ENCODE measurements at regions not wholly inside any gene's neighbourhood (a gene's known extent, or its start where the extent isn't known, plus 50 kb on each side); places are given as distances from the start of the nearest gene placed in this dataset.

DNA sequence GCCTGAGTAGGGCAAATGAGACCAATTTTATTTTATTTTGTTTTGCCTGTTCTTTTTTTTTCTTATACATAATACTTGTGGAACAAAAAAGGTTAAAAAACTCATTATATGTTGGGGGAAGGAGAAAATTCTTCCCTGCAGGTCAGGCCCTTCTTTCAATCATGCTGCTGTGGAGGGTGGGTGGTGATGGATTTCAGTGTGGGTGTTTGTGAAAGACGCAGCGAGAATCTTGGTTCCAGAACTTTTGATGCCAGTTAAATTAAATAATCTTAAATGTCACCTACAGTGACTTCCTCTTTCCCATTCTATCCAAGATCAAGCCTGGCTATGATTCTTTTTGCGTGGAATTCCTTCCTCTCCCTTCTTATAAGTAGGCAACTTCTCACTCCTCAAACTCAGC lies 595.8 kb upstream of the EEF2KMT start:
- no peak for DNase-seq

- no peak for DNase-seq
Measured at GRCh38 chr16:5681966-5682365, 584.4 kb upstream of the EEF2KMT start.

- DNase-seq: no peak
Measured at GRCh38 chr16:5678371-5678770, 580.8 kb upstream of the EEF2KMT start.

GRCh38 chr16:5671421-5671820 lies 573.8 kb upstream of the EEF2KMT start:
- DNase-seq: no peak

DNA sequence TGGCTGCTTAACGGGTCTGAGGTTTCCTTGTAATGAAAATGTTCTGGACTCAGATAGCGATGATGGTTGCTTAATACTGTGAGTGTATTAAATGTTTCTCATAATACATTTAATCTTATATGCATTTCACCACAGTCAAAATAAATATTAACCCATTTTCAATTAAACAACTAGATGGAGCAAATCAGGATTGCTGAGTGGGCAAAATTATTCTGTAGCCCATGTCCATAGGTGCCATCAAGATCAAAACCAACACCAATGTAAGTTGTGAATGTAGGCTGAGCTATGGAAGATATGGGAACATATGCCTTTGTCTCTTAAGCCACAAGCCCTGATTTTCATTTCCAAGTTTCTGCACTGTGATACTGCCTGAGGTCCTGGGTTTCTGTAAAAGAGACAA lies 572.6 kb upstream of the EEF2KMT start:
- DNase-seq: no peak

DNA sequence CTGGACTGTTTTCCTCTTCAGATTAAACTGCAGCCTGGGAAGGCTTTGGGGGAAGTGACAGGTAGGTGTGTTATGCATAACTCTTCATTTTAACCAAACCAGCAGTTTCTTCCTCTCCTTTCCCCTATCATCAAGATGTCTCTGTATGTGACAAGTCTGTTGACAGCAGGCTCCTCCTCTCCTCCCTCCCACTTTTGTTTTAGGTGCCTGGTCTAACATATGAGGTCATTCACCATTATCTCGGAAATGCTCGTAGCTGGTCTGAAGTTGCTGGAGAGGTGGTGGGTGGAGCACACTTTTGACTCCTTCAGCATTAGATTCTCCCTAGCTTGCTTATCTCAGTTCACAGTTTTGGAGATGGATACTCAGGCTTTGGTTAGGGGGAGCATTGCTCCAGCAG lies 571.0 kb upstream of the EEF2KMT start:
- DNase-seq: no peak

DNA sequence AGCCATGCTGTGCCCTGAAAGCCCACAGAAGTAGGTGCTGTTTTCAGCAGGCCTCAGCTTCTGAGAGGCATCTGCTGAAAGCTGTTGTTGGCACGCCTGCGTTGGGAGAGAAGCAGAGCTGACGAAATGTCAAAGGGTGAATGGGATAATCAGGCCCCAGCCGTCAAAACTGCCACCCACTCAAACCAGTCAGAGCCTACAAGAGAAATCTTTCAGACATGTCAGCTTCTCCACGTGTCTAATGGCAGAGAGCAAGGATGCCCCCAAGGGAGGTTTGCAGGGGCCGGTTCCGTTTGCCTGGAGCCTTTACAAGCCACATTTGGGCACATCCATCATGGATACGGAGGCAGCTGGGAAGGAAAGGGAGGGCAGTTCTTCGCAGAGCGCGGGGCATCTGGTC lies 568.2 kb upstream of the EEF2KMT start:
- no peak for DNase-seq

- no peak for DNase-seq
Measured at GRCh38 chr16:5653789-5654188, 556.2 kb upstream of the EEF2KMT start.

DNA sequence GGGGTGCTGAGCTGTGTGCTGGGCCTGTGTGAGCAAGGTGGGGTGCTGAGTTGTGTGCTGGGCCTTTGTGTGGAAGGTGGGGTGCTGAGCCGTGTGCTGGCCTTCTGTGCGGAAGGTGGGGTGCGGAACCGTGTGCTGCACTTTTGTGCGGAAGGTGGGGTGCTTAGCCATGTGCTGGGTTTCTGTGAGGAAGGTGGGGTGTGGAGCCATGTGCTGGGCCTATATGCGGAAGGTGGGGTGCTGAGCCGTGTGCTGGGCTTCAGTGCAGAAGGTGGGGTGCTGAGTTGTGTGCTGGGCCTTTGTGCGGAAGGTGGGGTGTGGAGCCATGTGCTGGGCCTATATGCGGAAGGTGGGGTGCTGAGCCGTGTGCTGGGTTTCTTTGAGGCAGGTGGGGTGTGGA lies 555.4 kb upstream of the EEF2KMT start:
- DNase-seq: no peak

GRCh38 chr16:5649762-5650743 lies 552.5 kb upstream of the EEF2KMT start:
- no peak for DNase-seq

- DNase-seq: no peak
Measured at GRCh38 chr16:5647051-5647450, 549.5 kb upstream of the EEF2KMT start.

GRCh38 chr16:5643855-5644531 lies 546.4 kb upstream of the EEF2KMT start:
- no peak for DNase-seq

- DNase-seq: no peak
Measured at GRCh38 chr16:5642436-5642835, 544.8 kb upstream of the EEF2KMT start.

DNA sequence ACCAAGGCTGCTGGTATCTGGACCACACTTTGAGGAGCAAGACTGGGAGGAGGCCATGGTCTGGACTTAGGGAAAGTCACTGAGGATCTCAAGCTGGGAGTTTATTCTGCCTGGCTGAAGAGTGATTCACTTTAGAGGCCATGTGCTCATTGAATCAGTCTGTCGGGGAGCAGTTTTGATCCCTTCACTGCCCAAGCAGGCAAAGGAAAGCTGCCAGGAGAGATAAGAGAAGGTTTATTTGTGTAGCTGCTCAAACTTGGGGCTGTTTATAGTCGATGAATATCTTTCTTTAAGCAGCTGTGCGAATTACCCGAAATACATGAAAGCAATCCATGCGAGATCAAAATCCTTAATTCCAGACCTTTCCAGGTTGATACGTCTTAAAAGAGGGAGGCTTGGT lies 544.4 kb upstream of the EEF2KMT start:
- DNase-seq: no peak

GRCh38 chr16:5640883-5641282 lies 543.3 kb upstream of the EEF2KMT start:
- DNase-seq: no peak

- no peak for DNase-seq
Measured at GRCh38 chr16:5639531-5639930, 541.9 kb upstream of the EEF2KMT start.

DNA sequence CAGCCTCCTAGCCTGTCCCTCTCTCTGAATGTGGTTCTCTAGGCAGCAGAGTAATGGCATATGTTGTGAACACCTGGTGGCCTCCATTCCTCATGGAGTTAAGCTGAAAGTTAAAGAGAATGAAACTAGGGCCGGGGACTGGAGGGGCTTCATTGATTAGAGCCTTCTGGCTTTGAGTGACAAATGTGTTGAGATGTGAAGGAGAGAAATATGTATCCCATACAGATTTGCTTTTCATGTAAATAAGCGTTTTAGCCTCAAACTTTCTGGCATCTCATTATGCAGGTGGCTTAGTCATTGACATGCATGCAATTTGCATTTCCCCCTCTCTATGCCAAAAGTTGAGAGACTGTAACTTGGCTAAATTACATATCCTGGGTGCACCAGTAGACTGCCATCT lies 537.7 kb upstream of the EEF2KMT start:
- no peak for DNase-seq

DNA sequence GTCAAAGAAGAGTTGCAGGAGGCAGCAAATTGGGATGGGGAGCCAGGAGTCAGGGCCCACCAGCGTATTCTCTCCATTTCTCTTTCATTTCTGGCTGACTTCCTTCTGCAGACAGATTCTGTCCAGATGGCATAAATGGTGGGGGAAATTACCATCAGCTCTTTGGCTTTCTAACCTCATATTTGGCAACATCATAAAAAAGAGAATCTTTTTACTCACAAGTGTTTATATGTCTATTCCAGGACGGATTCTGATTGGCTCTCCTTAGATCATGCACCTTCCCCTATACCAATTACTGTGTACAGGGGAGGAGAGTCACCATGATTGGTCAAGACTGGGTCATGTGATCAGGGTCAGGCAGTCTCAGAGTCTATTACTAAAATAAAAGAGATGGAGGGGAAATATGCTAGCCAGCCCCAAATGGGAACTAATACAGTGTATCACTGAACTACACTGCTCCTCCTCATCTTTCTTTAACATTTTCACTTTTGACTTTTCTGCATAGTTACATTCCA lies 537.1 kb upstream of the EEF2KMT start:
- DNase-seq: no peak

DNA sequence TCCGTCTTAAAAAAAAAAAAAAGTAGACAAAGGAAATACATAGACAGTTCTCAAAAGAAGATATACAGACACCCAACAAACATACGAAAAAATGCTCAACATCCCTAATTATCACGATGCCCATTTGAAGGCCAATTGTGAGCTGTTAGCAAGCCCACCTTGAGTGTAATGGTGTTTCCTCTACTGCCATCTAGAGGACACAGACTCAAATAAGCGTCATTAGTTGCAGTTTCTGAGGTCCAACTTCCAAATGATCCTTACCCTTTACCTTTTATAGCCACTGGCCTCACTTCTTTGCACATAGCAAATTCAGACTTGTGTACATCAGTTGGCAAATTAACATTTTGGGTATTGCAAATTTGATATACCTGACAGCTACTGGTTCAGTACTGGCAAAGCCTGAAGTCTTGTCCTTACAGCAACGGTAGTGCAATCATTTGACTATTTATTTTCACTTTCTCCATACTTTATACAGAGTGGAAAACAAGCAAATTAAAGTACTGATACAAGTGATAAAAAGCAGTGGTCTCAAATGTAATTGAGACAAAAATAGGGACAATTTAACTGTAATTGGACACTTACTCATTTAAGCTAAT lies 536.3 kb upstream of the EEF2KMT start:
- no peak for DNase-seq

GRCh38 chr16:5622234-5622884 lies 524.8 kb upstream of the EEF2KMT start:
- no peak for DNase-seq

- DNase-seq: no peak
Measured at GRCh38 chr16:5621826-5622225, 524.2 kb upstream of the EEF2KMT start.

- DNase-seq: no peak
Measured at GRCh38 chr16:5619304-5619703, 521.7 kb upstream of the EEF2KMT start.

DNA sequence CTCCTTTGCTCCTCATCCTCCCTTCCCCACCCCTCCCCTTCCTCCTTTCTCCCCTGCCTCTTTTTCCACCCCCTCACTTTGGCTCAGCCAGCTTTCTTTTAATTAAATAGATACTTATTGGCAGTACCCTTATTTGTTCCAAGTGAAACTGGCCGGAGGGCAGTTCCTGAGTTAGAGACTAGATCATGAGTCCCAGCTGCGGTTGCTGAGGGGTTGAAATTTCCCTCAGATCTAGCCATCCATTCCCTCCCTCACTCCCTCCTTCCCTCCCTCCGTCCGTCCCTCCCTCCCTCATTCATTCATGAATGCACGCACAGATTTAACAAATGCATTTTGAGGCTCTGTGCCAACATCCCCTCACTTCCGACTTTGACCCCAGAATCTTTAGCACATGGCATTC lies 519.2 kb upstream of the EEF2KMT start:
- DNase-seq: no peak
